PFSK-1 (cell line): ENCODE measurements at regions not wholly inside any gene's neighbourhood (a gene's known extent, or its start where the extent isn't known, plus 50 kb on each side); places are given as distances from the start of the nearest gene placed in this dataset.

Source experiments
- FOXP2 ChIP-seq: optimal IDR thresholded peaks from 2 replicates; pipeline ENCODE3; 2011; ENCODE audit warnings: borderline replicate concordance, control low read depth, inconsistent platforms; ENCODE audit not compliant: insufficient read depth; ENCODE audit errors: extremely low read length, extremely low read depth
- POLR2AphosphoS5 ChIP-seq: IDR thresholded peaks from 2 replicates; pipeline ENCODE4 v1.6.1; 2012; ENCODE audit warnings: low read depth, mild to moderate bottlenecking, control low read depth, low read length, moderate library complexity
- SIN3A ChIP-seq: IDR thresholded peaks from 2 replicates; pipeline ENCODE4 v1.6.1; 2012; ENCODE audit warnings: mild to moderate bottlenecking, low read length, moderate library complexity, borderline replicate concordance; ENCODE audit not compliant: insufficient read depth
- TAF1 ChIP-seq: IDR thresholded peaks from 2 replicates; pipeline ENCODE4 v1.6.1; 2012; ENCODE audit warnings: low read length, control low read depth, borderline replicate concordance; ENCODE audit not compliant: insufficient read depth
- TF ChIP-seq, protein P1 (sequence below), 2 experiments: IDR thresholded peaks; 2 replicates each; pipeline versions ENCODE4 v1.6.1 to v1.8.0; 2011 to 2012; ENCODE audit warnings: low read depth in 2 of 2, low read length in 2 of 2, control low read depth in 1 of 2, inconsistent platforms in 1 of 2, mild to moderate bottlenecking in 1 of 2, moderate library complexity in 1 of 2; ENCODE audit not compliant: insufficient read depth in 1 of 2

DNA sequence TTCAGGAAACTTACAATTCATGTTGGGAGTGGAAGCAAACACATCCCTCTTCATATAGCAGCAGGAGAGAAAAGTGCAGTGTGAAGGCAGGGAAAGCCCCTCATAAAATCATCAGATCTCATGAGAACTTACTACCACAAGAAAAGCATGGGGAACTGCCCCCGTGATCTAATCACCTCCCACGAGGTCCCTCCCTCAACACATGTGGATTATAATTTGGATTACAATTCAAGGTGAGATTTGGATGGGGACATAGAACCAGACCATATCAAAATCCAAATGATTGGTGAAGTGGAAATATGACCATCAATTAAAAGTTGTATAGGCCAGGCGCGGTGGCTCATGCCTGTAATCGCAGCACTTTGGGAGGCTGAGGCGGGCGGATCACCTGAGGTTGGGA, 1268.0 kb downstream of the JRKL start:
- TF ChIP-seq FOXP2 (no peak), POLR2AphosphoS5 (no peak), SIN3A (no peak), TAF1 (no peak)
- TF ChIP-seq, protein P1, sequence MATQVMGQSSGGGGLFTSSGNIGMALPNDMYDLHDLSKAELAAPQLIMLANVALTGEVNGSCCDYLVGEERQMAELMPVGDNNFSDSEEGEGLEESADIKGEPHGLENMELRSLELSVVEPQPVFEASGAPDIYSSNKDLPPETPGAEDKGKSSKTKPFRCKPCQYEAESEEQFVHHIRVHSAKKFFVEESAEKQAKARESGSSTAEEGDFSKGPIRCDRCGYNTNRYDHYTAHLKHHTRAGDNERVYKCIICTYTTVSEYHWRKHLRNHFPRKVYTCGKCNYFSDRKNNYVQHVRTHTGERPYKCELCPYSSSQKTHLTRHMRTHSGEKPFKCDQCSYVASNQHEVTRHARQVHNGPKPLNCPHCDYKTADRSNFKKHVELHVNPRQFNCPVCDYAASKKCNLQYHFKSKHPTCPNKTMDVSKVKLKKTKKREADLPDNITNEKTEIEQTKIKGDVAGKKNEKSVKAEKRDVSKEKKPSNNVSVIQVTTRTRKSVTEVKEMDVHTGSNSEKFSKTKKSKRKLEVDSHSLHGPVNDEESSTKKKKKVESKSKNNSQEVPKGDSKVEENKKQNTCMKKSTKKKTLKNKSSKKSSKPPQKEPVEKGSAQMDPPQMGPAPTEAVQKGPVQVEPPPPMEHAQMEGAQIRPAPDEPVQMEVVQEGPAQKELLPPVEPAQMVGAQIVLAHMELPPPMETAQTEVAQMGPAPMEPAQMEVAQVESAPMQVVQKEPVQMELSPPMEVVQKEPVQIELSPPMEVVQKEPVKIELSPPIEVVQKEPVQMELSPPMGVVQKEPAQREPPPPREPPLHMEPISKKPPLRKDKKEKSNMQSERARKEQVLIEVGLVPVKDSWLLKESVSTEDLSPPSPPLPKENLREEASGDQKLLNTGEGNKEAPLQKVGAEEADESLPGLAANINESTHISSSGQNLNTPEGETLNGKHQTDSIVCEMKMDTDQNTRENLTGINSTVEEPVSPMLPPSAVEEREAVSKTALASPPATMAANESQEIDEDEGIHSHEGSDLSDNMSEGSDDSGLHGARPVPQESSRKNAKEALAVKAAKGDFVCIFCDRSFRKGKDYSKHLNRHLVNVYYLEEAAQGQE (IDR thresholded peaks at IDR 0.05; ENCODE audit: insufficient read depth in 1 of 2, low read depth in 2 of 2, low read length in 2 of 2), result no peak

DNA sequence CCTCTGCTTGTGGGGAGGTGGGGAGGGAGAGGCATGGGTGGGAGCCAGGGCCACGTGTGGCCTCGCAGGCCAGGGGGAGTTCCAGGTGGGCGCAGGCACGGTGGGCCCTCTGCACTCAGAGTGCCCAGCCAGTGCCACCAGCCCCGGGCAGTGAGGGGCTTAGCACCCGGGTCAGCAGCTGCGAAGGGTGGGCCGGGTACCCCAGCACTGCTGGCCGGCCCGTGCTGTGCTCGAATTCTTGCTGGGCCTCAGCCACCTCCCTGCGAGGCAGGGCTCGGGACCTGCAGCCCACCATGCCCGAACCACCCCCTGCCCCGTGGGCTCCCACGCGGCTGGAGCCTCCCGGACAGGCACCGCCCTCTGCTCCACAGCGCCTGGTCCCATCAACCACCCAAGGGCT, 1277.2 kb downstream of the JRKL start:
- TF ChIP-seq SIN3A (no peak), FOXP2 (no peak), TAF1 (no peak), POLR2AphosphoS5 (no peak)
- TF ChIP-seq, protein P1 (IDR thresholded peaks at IDR 0.05; ENCODE audit: insufficient read depth in 1 of 2, low read depth in 2 of 2, low read length in 2 of 2), result no peak

DNA sequence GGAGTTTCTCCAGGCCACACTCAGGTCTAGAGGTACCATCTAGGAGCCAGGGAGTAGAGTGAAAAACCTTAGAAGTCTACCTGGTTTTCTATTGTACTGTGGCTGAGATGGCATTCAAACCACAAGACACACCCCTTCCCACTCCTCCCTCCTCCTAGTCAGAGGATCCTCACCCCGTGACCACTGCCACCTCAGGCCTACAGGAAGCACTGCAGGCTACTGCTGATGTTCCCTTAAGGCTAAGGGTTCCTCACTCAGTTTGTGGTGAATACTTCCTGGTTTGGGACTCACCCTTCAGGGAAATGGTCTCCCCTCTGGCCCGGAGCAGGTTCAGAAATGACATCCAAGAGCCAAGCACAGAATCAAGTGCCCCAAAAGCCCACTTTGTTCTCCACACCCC, 1293.9 kb downstream of the JRKL start:
- no peak for TF ChIP-seq TAF1
- TF ChIP-seq POLR2AphosphoS5, result no peak
- TF ChIP-seq, protein P1 (IDR thresholded peaks at IDR 0.05; ENCODE audit: insufficient read depth in 1 of 2, low read depth in 2 of 2, low read length in 2 of 2), result no peak
- TF ChIP-seq SIN3A, result no peak
- TF ChIP-seq FOXP2, result no peak

DNA sequence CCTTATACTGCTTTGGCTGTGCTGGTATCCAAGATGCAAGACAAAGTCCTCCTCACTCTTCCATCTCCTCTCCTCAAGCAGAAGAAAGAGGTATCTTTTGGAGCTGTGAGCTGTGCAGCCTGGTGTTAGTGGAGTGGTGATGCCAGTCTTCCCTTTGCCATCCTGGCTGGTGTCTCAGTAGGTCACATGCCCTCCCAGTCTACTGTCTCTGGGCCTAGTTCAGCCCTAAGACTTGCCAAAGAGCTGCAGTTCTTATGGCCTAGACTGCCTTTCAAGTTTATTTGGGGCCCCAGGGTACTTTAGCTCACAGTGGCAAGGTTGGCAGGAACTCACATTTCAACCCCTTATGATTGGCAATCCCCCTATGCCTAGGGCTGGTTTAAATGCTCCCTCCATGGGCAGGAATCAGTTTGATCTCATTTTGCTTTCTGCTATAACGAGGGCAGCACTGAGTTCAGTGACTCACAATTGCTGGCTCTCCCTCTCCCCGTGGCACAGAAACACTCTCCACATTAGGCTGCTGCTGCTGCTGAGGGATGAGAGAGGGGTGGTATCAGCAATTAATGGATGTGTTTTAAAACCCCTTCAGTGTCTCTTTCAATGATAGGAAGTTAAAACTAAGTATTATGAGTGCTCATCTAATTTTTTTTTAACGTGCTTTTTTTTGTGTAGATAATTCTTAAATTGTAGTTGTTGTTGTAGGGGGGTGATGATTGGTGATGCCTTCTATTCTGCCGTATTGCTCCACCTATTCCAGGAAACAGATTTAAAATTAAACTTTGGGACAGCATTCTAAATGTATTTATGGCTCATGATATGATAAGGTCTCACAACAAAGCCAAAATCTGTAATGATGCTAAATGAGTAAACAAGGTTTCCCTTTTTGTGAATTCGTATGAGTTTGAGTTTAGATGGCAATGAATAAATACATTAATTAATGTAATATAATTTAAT, 1295.0 kb downstream of the JRKL start:
- TF ChIP-seq, protein P1 (IDR thresholded peaks at IDR 0.05; ENCODE audit: insufficient read depth in 1 of 2, low read depth in 2 of 2, low read length in 2 of 2), result no peak
- no peak for TF ChIP-seq POLR2AphosphoS5
- no peak for TF ChIP-seq TAF1
- no peak for TF ChIP-seq FOXP2
- TF ChIP-seq SIN3A, result no peak

DNA sequence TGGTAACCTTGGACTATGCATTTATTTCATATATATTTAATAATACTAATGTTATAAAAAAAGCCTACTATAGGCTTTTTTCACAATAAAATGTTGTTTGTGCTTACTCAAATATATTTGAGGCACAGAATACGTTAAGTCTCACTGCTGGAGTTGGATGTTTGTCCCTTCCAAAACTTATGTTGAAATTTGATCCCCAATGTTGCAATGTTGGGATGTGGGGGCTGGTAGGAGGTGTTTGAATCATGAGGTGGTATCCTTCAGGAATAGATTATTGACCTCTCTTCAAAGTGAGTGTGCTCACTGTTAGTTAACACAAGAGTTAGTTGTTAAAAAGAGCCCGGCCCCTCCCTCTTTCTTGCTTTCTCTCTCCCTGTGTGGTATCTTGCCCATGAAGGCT, 1295.9 kb downstream of the JRKL start:
- TF ChIP-seq, protein P1 (IDR thresholded peaks at IDR 0.05; ENCODE audit: insufficient read depth in 1 of 2, low read depth in 2 of 2, low read length in 2 of 2), result no peak
- TF ChIP-seq POLR2AphosphoS5, result no peak
- no peak for TF ChIP-seq SIN3A
- no peak for TF ChIP-seq TAF1
- TF ChIP-seq FOXP2, result no peak
